HG02885 (cell line): ENCODE measurements at regions not wholly inside any gene's neighbourhood (a gene's known extent, or its start where the extent isn't known, plus 50 kb on each side); places are given as distances from the start of the nearest gene placed in this dataset.
"Not testable (repeated sequence)": the region's sequence is repeated elsewhere in the genome, so short reads cannot be mapped to it uniquely, and the experiment has no call there.

ENCODE experiments used
- ATAC-seq: cut with Tn5 transposase; IDR thresholded peaks from one replicate; pipeline ENCODE4 v1.9.1; 2021; ENCODE audit warnings: mild to moderate bottlenecking; ENCODE audit not compliant: unreplicated experiment, poor library complexity

GRCh38 chr17:45645330-45645729, 138.8 kb upstream of the CRHR1 start:
- no peak for ATAC-seq

DNA sequence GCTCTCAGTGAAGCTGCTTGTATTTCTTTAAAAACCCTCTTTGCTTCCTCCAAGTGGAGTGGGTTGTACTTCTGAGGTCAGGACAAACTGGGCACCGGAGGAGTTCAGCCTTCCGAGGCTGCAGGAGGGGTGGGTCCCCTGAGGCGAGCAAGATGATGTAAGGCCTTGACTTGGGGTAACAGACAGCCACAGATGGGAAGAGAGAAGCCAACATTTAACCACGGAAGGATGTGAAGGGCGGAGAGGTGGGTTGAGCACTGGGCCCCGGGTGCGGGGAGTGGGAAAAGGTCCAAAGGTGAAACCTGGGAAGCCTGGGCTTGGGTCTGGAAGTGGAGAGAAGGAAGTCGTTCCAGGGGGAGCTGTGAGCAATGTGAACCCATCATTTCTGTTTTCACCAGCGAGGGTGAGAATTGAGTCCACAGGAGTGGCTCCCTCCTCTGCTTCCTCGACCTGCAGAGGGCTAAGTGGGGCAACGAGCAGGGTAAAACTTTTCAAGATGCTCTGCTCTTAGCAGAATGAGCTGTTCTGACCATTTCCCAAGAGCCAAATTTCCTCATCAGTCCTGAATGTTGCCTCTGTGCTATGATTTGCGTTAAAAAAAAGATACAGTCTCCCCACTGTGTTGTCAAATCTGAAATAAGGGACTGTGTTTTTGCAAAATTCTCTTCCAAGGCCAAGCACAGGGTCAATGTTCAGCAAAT, 137.7 kb upstream of the CRHR1 start:
- ATAC-seq: no peak

- ATAC-seq: no peak
These were observed 135.5 kb upstream of the CRHR1 start for GRCh38 chr17:45648642-45649041.

GRCh38 chr17:45649796-45650195, 134.3 kb upstream of the CRHR1 start:
- no peak for ATAC-seq

- no peak for ATAC-seq
These were observed 133.6 kb upstream of the CRHR1 start for GRCh38 chr17:45650561-45650960.

DNA sequence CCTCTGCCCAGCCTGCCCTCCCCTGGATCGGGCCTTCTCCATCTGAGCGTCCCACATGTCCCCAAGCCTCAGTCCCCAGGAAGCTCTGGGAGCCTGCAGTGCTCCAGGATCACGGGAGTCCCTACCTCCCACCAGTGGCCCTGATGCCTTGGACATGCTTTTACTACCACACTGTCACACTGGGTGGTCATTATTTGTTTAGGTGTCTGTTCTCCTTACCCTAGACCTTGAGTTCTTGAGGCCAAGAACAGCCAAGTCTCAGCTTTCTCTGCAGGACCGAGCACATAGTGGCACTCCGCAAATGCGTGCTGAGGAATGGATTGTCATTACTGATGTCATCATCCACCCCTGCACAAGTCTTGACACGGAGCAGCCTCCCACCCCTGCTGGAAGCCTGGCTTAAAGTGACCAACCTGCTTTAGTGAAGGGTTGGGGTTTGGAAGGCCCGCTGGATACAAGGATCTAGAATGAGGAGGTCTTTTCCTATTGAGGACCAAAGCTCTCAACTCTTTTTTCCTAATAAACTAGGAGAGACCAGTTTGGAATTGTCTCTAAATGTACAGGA, 132.9 kb upstream of the CRHR1 start:
- ATAC-seq: no peak

DNA sequence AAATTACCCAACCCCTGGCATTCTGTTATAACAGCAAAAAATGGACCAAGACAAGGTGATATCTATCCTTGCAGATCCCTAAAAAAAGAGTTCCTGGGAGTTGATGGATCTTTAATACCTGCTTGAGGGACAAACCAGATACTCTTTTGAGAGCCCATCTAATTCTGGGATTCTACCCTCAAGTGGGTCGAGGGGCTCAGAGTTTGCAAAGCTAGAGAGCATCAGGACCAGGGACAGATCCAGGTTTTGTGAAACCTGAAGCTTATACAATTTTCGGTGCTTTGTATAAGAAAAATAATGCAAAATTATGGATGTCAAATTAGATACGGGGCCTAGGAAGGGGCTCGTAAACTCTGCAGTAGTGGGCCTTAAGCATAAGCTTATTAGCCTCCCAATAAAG, 130.5 kb upstream of the CRHR1 start:
- ATAC-seq: no peak

GRCh38 chr17:45656527-45657181, 127.5 kb upstream of the CRHR1 start:
- no peak for ATAC-seq

DNA sequence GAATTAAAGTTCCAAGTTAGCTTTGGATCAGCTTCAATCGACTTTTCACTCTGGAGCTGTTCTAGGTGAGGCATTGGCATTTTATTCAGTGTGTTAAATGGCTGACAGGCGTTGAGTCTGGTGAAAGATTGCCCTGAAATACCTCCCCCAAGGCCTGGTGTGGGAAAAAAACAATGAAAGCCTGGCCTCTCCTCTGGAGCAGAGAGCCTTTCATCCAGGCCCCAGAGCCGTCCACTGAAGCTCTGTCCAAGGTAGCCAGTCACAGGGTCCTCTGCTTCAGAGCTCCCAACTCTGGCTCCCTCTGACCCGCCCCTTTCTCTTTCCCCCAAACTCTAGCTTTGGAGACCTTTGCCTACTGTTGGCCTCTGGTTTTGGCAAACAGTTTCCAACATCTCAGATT, 123.6 kb upstream of the CRHR1 start:
- ATAC-seq: no peak

GRCh38 chr17:45662432-45662831, 121.7 kb upstream of the CRHR1 start:
- no peak for ATAC-seq

GRCh38 chr17:45663772-45664171, 120.3 kb upstream of the CRHR1 start:
- no peak for ATAC-seq

DNA sequence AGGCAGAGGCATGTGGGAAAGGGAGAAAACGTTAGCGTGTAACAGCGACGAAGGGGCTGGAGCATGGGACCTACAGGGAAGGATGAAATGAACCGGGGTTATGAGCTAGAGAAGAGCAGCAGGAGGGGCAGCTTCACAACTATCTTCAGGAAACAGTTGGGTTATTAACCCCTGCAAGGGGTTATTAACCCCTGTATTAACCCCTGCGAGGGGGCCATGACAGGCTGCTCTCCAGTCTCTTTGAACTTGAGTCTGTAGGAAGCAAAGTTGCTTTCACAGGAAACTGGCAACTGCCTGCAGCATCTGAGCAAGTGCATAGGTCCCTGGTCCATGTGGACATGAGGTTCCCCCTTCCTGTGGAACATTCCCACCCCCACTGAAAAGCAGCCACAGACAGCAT, 119.2 kb upstream of the CRHR1 start:
- no peak for ATAC-seq

DNA sequence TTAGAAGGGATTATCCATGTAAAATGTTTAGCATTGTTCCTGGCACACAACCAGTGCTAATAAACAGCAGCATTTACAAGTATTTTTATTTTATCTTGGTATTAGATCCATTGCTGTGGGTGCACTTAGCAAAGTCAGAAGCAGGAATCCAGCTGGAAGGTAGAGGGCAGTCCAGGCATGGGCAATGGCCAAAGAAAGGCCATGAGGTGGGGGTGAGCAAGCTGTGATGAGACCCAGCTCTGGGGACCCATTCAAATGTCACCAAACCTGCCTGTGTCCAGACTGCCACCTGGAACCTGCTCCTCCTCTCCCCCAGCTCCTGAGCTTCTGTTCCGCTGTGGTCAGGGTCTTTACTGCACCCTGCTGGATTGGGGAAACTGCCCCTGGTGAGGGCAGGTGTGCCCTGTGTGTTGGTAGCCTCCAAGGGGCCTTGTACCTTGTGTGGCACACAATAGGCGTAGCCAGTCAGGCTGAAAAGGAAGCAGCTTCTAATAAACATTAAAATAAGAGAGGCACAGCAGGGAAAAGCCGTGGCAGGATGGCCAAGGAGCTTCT, 118.0 kb upstream of the CRHR1 start:
- no peak for ATAC-seq

DNA sequence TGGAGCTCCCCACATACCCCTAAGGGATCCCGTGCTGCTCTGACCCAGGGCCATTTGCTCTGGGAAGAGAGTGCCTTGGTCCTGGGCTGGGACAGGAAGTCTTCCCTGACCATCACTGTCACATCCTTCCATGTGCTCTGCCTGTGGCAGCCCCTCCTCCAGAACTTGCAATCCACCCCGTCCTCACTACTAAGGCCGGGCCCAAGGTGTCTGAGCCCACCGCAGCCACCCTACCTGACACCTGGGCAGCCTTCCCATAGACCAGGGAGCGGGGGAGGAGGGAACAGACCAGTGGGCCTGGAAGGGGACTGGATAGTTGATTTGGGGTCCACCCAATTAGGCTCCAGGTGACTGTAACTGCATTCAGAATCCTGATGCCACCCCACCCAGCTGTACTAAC, 117.5 kb upstream of the CRHR1 start:
- ATAC-seq: no peak

- ATAC-seq: no peak
These were observed 116.4 kb upstream of the CRHR1 start for GRCh38 chr17:45667591-45668171.

DNA sequence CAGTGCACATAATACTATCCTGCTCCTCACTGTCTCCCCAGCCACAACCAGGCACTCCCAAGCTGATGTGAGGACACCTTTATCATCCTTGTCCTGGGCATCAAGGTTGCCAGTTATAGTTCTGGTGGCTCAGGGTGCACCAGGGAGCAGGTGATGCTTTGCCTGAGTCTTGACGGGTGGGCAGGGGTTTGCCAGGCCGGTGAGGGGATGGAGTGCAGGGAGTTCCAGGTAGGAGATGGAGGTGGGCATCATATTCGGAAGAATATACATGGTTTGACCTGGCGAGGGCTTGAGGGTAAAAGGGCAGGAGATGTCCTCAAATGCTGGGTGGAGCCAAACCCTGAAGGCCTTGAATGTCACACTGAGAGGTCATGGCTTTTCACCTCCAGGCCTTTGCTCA, 115.8 kb upstream of the CRHR1 start:
- ATAC-seq: no peak

DNA sequence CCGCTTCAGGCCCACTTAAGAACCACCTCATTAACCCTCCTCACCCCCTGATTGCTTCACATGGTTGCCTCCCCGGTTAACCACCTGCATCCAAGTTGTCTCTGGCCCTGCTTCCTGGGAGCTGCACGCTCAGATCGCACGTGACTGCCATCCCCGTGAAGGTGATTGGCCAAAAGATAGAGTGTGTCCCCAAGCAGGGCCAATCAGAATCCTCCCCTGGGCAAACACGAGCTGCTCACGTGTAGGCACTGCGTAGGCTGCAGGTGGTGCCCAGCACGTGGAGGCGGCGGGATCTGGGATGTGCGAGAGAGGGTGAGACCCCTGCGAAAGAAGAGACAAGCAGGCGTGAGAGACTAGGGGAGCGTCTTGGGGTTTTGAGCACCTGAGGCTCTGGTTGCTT, 111.8 kb upstream of the CRHR1 start:
- ATAC-seq: no peak

- ATAC-seq: no peak
These were observed 111.3 kb upstream of the CRHR1 start for GRCh38 chr17:45672792-45673191.

DNA sequence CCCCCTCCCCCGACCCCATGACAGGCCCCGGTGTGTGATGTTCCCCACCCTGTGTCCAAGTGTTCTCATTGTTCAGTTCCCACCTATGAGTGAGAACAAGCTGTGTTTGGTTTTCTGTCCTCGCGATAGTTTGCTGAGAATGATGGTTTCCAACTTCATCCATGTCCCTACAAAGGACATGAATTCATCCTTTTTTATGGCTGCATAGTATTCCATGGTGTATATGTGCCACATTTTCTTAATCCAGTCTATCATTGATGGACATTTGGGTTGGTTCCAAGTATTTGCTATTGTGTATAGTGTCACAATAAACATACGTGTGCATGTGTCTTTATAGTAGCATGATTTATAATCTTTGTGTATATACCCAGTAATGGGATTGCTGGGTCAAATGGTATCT, 110.4 kb upstream of the CRHR1 start:
- ATAC-seq: not testable (repeated sequence)

DNA sequence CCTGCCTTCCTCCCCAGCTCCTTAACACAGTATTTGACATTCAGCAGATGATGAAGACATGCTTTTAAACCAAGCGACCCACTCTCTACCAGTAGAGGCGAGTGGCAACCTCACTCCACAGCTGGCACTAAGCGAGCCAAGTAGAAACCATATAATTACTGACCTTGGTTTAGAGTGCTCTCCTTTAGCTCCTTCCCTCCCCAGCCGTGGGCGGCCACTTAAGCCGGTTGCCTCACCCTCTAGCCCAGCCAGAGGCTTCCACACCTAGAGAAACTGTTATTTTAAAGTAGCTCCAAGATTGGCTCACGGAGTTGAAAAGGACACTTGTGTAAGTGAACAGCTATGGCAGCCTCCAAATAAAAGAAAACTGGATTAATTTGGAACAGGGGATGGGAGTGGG, 109.1 kb upstream of the CRHR1 start:
- no peak for ATAC-seq

- ATAC-seq: no peak
These were observed 108.2 kb upstream of the CRHR1 start for GRCh38 chr17:45675892-45676291.
